Caco-2 (cell line): ENCODE measurements at regions not wholly inside any gene's neighbourhood (a gene's known extent, or its start where the extent isn't known, plus 50 kb on each side); places are given as distances from the start of the nearest gene placed in this dataset.

ENCODE experiments used
- BruUV-seq: library from RNA; stranded (reverse); fragments of 400-500 nt; replicated peaks from 2 replicates; lab custom pipeline; 2021; lab: Mats Ljungman, UMichigan
- CTCF ChIA-PET: fragments of 300-600 bp; sonication (Branson Sonifier 250); formaldehyde crosslinking; loops from one replicate; lab custom pipeline; 2022; ENCODE audit warnings: antibody characterized with exemption; lab: Charles Lee
- POLR2A ChIA-PET: fragments of 300-600 bp; sonication (Branson Sonifier 250); formaldehyde crosslinking; loops from one replicate; lab custom pipeline; 2022; ENCODE audit warnings: antibody characterized with exemption; lab: Charles Lee
- DNase-seq, 2 experiments: peaks; one replicate each; pipeline versions ENCODE4 v3.0.0 to v3.0.0-alpha.2; 2020 to 2022
- H3K27me3 ChIP-seq: replicated peaks from 2 replicates; pipeline ENCODE4 v1.6.0; 2011; ENCODE audit warnings: low read length; ENCODE audit not compliant: control insufficient read depth, insufficient read depth
- H3K36me3 ChIP-seq: 2 replicates; pipeline ENCODE4 v1.5.1; 2011; ENCODE audit warnings: low read length; ENCODE audit not compliant: control insufficient read depth, insufficient read depth
- H3K4me1 ChIP-seq: fragments of 250-450 bp; sonication (Bioruptor Pico); 2 replicates; pipeline ENCODE4 v1.5.1; 2020; ENCODE audit warnings: mild to moderate bottlenecking
- H3K4me3 ChIP-seq: 2 replicates; pipeline ENCODE4 v1.5.1; 2011; ENCODE audit warnings: low read depth, mild to moderate bottlenecking, control low read depth, low read length
- H3K9me3 ChIP-seq: fragments of 250-450 bp; sonication (Bioruptor Pico); 2 replicates; pipeline ENCODE4 v1.5.1; 2020; ENCODE audit warnings: mild to moderate bottlenecking, moderate library complexity
- H3K27ac Mint-ChIP-seq: one replicate; pipeline ENCODE4 v1.8.0; 2022; ENCODE audit warnings: mixed read lengths; ENCODE audit not compliant: unreplicated experiment
- H3K27me3 Mint-ChIP-seq: one replicate; pipeline ENCODE4 v1.8.0; 2022; ENCODE audit warnings: mixed read lengths; ENCODE audit not compliant: insufficient read depth, unreplicated experiment
- H3K36me3 Mint-ChIP-seq: one replicate; pipeline ENCODE4 v1.8.0; 2022; ENCODE audit warnings: mild to moderate bottlenecking, mixed read lengths; ENCODE audit not compliant: insufficient read depth, unreplicated experiment
- H3K4me1 Mint-ChIP-seq: one replicate; pipeline ENCODE4 v1.8.0; 2022; ENCODE audit warnings: low read depth, mixed read lengths; ENCODE audit not compliant: unreplicated experiment
- H3K4me3 Mint-ChIP-seq: one replicate; pipeline ENCODE4 v1.8.0; 2022; ENCODE audit warnings: mild to moderate bottlenecking, moderate library complexity, mixed read lengths; ENCODE audit not compliant: unreplicated experiment
- H3K9me3 Mint-ChIP-seq: one replicate; pipeline ENCODE4 v1.8.0; 2022; ENCODE audit warnings: mixed read lengths; ENCODE audit not compliant: unreplicated experiment
- CTCF ChIP-seq, 2 experiments: fragments of 200-600 bp in 1 of 2; IDR thresholded peaks; 1 replicate in 1 of 2; 2 replicates in 1 of 2; pipeline versions ENCODE4 v1.5.1 to v1.8.0; 2011 to 2022; ENCODE audit warnings: antibody characterized with exemption in 1 of 2, control low read depth in 1 of 2, inconsistent platforms in 1 of 2, low read depth in 1 of 2, low read length in 1 of 2, mild to moderate bottlenecking in 1 of 2, moderate library complexity in 1 of 2; ENCODE audit not compliant: insufficient read depth in 1 of 2, severe bottlenecking in 1 of 2, unreplicated experiment in 1 of 2
- intact Hi-C: fragments of 100-400 bp; cut with micrococcal nuclease; formaldehyde crosslinking; loops from one replicate; pipeline ENCODE4 v1.10.0; 2022; ENCODE audit not compliant: unreplicated experiment

- BruUV-seq, result no TSS peak
- CTCF ChIA-PET, result no interaction called here
- POLR2A ChIA-PET, result no interaction called here
Observed at GRCh38 chr10:118924493-118924892, 105.0 kb upstream of the NANOS1 start.

GRCh38 chr10:118925404-118926071, 104.0 kb upstream of the NANOS1 start:
- Mint-ChIP-seq H3K27ac (no peak overlapping the region), H3K27me3 (peaks cover 2% of the 10 kb centered on the region), H3K36me3 (no peaks in the 10 kb centered on the region), H3K9me3 (peaks cover 6% of the 10 kb centered on the region), H3K4me3 (no peak overlapping the region), H3K4me1 (no peaks in the 10 kb centered on the region)
- ChIA-PET POLR2A (no interaction called here), CTCF (no interaction called here)
- no peak for TF ChIP-seq CTCF (IDR thresholded peaks at IDR 0.05; ENCODE audit: insufficient read depth in 1 of 2, low read depth in 1 of 2, low read length in 1 of 2, severe bottlenecking in 1 of 2, unreplicated experiment in 1 of 2)
- H3K36me3 ChIP-seq, result no peaks in the 10 kb centered on the region
- H3K4me1 ChIP-seq, result no peaks in the 10 kb centered on the region
- H3K9me3 ChIP-seq, result 0 out of 2 replicates have a peak, but pooled peaks cover 2% of the 10 kb centered on the region
- intact Hi-C loops, result no loop called here
- no TSS peak for BruUV-seq
- DNase-seq, result no peak
- no peaks in the 10 kb centered on the region; the same call in 1 of the 2 replicates for H3K27me3 ChIP-seq
- H3K4me3 ChIP-seq, result no peak overlapping the region

More at GRCh38 chr10:118924493-118924892, 105.0 kb upstream of the NANOS1 start:
- intact Hi-C loops, result no loop called here
- no peaks in the 10 kb centered on the region; the same call in 1 of the 2 replicates for H3K27me3 ChIP-seq
- Mint-ChIP-seq H3K27ac (no peak overlapping the region), H3K9me3 (no peaks in the 10 kb centered on the region), H3K36me3 (no peaks in the 10 kb centered on the region), H3K27me3 (no peaks in the 10 kb centered on the region), H3K4me3 (no peak overlapping the region), H3K4me1 (no peaks in the 10 kb centered on the region)
- no peaks in the 10 kb centered on the region for H3K36me3 ChIP-seq
- TF ChIP-seq CTCF (IDR thresholded peaks at IDR 0.05; ENCODE audit: insufficient read depth in 1 of 2, low read depth in 1 of 2, low read length in 1 of 2, severe bottlenecking in 1 of 2, unreplicated experiment in 1 of 2), result no peak
- H3K9me3 ChIP-seq, result no peaks in the 10 kb centered on the region
- no peaks in the 10 kb centered on the region for H3K4me1 ChIP-seq
- no peak overlapping the region for H3K4me3 ChIP-seq
- DNase-seq, result no peak

GRCh38 chr10:118926072-118926417, 103.5 kb upstream of the NANOS1 start:
- Mint-ChIP-seq H3K4me1 (no peaks in the 10 kb centered on the region), H3K36me3 (no peaks in the 10 kb centered on the region), H3K27me3 (peaks cover 2% of the 10 kb centered on the region), H3K9me3 (peaks cover 11% of the 10 kb centered on the region), H3K27ac (no peak overlapping the region), H3K4me3 (no peak overlapping the region)
- no peak for DNase-seq
- TF ChIP-seq CTCF (IDR thresholded peaks at IDR 0.05; ENCODE audit: insufficient read depth in 1 of 2, low read depth in 1 of 2, low read length in 1 of 2, severe bottlenecking in 1 of 2, unreplicated experiment in 1 of 2), result no peak
- Histone ChIP-seq H3K9me3 (0 out of 2 replicates have a peak, but pooled peaks cover 2% of the 10 kb centered on the region), H3K36me3 (no peaks in the 10 kb centered on the region), H3K4me3 (no peak overlapping the region), H3K27me3 (no peaks in the 10 kb centered on the region; the same call in 1 of the 2 replicates), H3K4me1 (no peaks in the 10 kb centered on the region)
- ChIA-PET CTCF (no interaction called here), POLR2A (no interaction called here)
- no TSS peak for BruUV-seq
- intact Hi-C loops, result no loop called here
